ENCODE measurements at regions not wholly inside any gene's neighbourhood (a gene's known extent, or its start where the extent isn't known, plus 50 kb on each side); places are given as distances from the start of the nearest gene placed in this dataset.
"Not testable (repeated sequence)": the region's sequence is repeated elsewhere in the genome, so short reads cannot be mapped to it uniquely, and the experiment has no call there.

DNA sequence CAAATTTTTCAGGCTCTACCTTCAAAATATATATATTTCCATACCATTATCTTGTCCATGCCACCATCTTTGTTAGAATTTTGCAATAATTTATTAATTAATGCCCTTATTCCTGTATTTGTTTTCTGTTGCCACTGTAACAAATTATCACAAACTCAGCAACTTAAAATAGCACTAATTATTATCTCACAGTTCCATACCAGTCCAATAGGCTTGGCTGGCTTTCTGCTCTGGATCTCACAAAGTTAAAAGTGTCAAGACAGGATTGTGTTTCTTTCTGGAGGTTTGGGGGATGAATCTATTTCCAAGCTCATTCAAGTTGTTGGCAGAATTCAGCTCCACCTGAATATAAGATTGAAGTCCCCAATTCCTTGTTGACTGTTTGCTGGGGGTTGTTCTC, 58.6 kb upstream of the SLC38A4 start:
- no peak for DNase-seq

GRCh38 chr12:46886541-46887041, 60.8 kb upstream of the SLC38A4 start:
- no peak for DNase-seq

- no peak for DNase-seq
Measured at GRCh38 chr12:46887870-46888269, 62.1 kb upstream of the SLC38A4 start.

- DNase-seq = no peak
Measured at GRCh38 chr12:46888568-46888967, 62.8 kb upstream of the SLC38A4 start.

GRCh38 chr12:46891306-46891705, 65.5 kb upstream of the SLC38A4 start:
- no peak for DNase-seq

DNA sequence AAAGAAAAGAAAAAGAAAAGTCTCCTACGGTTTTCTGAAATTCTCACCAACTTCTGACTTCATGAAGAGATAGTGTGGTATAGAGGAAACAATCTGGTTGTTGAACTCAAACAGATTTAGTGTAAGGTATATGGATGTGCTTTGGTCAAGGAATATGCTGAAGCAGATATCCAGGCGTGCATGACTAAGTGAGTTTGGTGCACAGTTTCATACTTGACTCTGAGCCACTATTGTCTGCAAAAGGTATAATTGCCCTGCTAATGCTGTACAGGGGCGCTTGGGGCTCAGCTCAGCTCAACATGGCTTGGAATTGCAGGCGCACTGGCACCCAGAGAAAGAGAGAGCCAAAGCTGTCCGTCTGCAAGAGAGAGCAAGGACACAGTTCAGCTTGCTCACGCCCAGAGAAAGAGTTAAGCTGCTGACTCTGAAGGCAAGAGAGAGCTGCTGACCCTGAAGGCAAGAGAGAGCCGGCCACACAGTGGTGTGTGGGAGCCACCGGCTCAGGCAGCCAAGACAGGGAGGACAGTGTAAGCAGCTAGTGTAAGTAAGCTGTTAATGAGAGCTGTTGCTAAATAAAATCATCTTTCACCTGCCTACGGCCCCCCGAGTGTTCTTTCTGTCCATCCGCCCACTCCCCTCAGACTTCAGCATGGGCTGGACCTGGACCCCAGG, 66.4 kb upstream of the SLC38A4 start:
- no peak for DNase-seq

DNA sequence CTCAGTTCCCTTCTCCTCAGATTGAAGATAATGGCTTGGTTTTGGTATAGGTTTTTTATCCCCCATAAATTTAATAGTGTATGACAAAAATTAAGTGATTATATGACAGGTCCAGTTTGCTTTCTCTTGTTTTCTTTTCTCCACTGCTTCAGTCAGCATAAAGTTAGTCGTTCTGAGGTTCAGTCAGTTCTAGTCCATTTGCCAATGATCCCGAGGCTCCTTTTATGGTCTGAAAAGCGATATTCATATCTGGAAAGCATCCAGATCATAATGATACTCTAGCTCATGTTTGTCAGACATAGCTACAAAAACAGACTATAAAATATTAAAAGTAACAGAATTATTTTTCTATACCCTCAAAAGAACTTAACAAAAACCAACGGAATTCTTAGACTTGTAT, 67.1 kb upstream of the SLC38A4 start:
- DNase-seq = no peak

GRCh38 chr12:46893434-46893833, 67.6 kb upstream of the SLC38A4 start:
- no peak for DNase-seq

- DNase-seq = no peak
Measured at GRCh38 chr12:46895726-46896125, 69.9 kb upstream of the SLC38A4 start.

- DNase-seq = no peak
Measured at GRCh38 chr12:46896680-46897079, 70.9 kb upstream of the SLC38A4 start.

DNA sequence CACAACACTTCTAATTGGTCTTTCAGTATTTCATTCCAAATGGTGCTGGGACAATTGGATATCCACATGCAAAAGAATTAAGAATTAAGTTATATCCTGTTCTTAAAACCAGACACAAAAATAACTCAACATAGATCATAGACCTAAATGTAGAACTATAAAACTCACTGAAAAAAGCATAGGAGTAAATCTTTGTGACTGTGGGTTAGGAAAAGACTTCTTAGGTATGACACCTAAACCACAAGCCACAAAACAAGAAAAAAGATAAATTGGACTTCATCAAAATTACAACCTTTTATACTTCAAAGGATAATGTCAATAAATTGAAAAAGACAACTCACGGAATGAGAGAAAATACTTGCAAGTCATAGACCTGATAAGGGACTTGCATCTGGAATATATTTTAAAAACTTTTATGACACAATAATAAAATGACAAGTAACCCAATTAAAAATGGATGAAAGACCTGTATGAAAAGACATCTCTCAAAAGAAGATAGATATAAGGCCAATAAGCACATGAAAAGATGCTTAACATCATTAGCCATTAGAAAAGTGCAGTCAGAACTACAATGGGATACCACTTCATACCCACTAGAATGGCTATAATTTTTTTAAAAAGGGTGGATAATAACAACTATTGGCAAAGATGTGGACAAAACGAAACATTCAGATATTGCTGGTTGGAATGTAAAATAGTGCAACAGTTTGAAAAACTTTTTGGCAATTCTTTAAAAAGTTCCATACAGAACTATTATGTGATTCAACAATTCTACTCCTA, 72.5 kb upstream of the SLC38A4 start:
- no peak for DNase-seq

DNA sequence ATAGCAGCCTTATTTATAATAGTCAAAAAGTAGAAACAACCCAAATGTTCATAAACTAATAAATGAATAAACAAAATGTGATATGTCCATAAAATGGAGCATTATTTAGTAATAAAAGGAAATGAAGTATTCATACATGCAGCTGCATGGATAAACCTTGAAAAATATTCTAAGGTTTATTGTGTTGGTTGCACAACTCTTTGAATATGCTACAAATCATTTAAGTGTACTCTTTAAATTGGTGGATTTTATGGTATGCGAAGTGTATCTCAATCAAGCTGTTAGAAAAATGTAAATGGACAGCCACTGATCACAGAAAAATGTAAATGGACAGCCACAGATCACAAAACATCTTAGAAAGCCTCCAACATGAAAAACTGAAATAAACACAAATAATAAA, 73.2 kb upstream of the SLC38A4 start:
- no peak for DNase-seq

GRCh38 chr12:46900734-46901463, 75.1 kb upstream of the SLC38A4 start:
- no peak for DNase-seq

- DNase-seq = no peak
Measured at GRCh38 chr12:46901464-46902205, 75.8 kb upstream of the SLC38A4 start.

DNA sequence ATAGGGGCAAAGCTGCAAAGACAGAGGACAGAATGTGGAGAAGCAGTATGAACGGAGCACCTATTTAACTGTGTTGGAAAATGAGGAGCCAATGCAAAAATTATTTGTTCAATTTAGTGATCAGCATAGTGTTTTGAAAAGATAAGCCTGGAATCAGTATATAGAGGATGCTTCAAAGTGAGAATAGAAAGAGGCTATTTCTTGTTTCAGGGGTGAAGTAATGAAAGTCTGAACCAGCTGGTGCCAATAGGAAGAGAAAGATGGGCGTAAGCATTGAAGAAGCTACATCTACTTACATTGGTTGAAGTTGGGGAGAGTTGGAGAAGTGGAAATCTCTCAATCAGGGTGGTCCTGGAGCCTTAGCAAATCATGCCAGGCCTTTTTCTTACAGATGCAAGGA, 77.3 kb upstream of the SLC38A4 start:
- no peak for DNase-seq

DNA sequence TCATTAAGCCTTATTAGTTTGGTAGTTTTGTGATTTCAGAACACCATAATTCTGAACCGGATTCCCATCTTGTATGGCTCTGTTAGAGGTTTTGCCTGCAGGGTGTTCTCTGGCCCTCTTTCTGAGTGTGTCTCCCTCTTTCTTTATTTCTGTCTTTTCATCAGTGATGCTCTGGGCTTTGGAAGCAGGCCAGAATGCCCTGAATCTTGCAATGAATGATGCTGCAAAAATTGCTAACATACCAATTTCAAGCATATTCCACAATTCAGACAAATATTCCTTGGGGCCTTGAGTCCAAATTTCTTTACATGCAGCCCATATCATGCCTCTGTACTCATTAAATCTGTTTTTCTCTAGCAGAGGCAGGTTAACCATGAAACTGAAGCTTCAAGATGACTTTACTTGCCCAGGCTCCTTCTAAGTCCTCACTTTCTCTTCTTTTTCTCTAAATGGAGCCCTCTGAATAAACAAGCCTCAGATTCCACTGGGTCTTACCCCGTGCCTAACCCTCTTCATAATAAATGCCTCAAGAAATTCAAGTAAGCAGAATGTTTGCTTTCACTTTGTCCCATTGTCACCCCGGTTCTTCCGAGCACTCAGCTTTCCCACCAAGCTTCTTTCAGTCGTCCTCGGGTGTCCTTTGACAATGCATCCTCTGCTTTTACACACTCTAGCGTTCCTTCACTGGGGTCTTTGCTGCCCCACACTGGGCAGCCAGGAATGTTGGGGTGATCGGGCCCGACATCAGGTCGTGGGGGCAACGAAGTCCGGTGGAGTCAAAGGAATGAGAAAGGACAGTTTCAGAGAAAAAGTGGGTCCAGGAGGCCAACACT, 78.8 kb upstream of the SLC38A4 start:
- DNase-seq = no peak

DNA sequence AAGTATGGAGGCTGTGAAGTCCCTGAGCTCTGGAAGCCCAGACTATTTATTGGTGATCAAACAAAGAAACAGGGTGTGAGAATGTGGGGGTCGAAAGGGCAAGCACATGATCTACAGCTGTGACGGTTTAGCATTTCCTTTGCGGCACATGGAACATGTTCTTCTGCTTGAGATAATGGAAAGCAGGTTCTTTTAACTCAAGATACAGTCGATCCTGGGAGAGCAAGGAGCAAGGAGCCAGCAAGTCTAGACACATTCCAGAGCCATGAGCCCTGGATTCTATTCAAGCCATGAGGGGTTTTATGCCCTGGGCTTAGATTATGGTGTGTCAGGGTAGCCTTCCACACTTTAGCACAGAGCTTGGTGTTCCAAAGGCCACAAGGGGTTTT, 79.4 kb upstream of the SLC38A4 start:
- DNase-seq = not testable (repeated sequence)

DNA sequence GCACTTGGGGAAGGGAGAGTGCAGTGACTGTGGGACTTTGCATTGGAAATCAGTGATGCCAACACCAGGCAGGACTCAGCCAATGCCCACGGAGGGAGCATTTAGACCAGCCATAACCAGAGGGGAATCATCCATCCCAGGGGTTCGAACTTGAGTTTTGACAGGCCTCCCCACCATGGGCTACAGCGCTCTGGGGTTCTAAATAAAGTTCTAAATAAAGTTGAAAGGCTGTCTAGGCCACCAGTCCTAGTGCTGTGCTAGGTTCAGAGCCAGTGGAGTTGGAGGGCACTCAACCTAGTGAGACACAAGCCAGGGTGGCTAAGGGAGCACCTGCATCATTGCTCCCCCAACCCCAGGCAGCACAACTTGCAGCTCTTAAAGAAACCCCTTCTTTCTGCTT, 82.0 kb upstream of the SLC38A4 start:
- no peak for DNase-seq

GRCh38 chr12:46908236-46908935, 82.6 kb upstream of the SLC38A4 start:
- DNase-seq = no peak

DNA sequence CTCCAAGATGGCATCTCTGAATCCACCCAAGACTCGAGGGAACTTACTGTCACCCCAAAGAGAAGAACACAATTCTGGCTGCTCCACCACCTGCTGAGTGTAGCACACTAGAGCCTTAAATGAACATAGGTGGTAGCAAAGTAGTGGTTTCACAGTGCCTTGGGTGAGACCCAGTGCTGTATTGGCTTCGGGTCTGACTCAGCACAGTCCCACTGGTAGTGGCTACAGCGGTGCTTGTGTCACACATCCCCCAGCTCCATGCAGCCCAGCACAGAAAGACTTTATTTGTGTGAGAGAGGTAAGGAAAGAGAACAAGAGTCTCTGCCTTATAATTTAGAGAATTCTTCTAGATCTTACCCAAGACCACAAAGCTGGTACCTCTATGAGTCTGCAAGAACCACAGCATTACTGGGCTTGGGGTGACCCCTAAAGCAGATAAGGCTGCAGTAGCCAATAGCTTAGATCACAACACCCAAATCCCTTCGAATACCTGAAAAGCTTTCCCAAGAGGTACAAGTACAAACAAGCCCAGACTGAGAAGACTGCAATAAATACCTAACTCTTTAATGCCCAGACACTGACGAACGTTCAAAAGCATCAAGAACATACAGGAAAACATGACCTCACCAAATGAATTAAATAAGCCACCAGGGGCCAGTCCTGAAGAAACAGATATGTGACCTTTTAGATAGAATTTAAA, 83.3 kb upstream of the SLC38A4 start:
- no peak for DNase-seq

- DNase-seq = no peak
Measured at GRCh38 chr12:46910830-46911229, 85.0 kb upstream of the SLC38A4 start.

All from activated CD4-positive, alpha-beta T cell treated with anti-CD3 and anti-CD28 coated beads, Interleukin-2, amount 50 U/mL, for 1 hour (primary cell).